H4 (cell line): ENCODE measurements at regions not wholly inside any gene's neighbourhood (a gene's known extent, or its start where the extent isn't known, plus 50 kb on each side); places are given as distances from the start of the nearest gene placed in this dataset.
"Not testable (repeated sequence)": the region's sequence is repeated elsewhere in the genome, so short reads cannot be mapped to it uniquely, and the experiment has no call there.

Experiments used
- DNase-seq: peaks from one replicate; pipeline ENCODE4 v3.0.0-alpha.2; 2015; ENCODE audit warnings: low spot score

- no peak for DNase-seq
Measured at GRCh38 chr12:28689398-28690175, 459.5 kb upstream of the FAR2 start.

GRCh38 chr12:28693565-28694219, 455.4 kb upstream of the FAR2 start:
- DNase-seq, result no peak

GRCh38 chr12:28698553-28698952, 450.5 kb upstream of the FAR2 start:
- no peak for DNase-seq

GRCh38 chr12:28699029-28699428, 450.0 kb upstream of the FAR2 start:
- no peak for DNase-seq

- DNase-seq, result no peak
Measured at GRCh38 chr12:28700161-28700560, 448.9 kb upstream of the FAR2 start.

GRCh38 chr12:28704477-28705169, 444.5 kb upstream of the FAR2 start:
- no peak for DNase-seq

GRCh38 chr12:28708918-28709371, 440.1 kb upstream of the FAR2 start:
- DNase-seq, result no peak

- DNase-seq, result no peak
Measured at GRCh38 chr12:28709986-28710685, 438.9 kb upstream of the FAR2 start.

- DNase-seq, result no peak
Measured at GRCh38 chr12:28710882-28711281, 438.2 kb upstream of the FAR2 start.

- no peak for DNase-seq
Measured at GRCh38 chr12:28711421-28711820, 437.7 kb upstream of the FAR2 start.

GRCh38 chr12:28742791-28743190, 406.3 kb upstream of the FAR2 start:
- DNase-seq, result no peak

GRCh38 chr12:28746734-28747325, 402.2 kb upstream of the FAR2 start:
- no peak for DNase-seq

GRCh38 chr12:28750946-28751685, 398.0 kb upstream of the FAR2 start:
- no peak for DNase-seq

GRCh38 chr12:28755027-28755426, 394.1 kb upstream of the FAR2 start:
- DNase-seq, result no peak

- DNase-seq, result peak; percentile 4
Measured at GRCh38 chr12:28759333-28759732, 389.7 kb upstream of the FAR2 start.

GRCh38 chr12:28760040-28760903, 388.8 kb upstream of the FAR2 start:
- not testable (repeated sequence) for DNase-seq

GRCh38 chr12:28761897-28762296, 387.2 kb upstream of the FAR2 start:
- DNase-seq, result not testable (repeated sequence)

- no peak for DNase-seq
Measured at GRCh38 chr12:28766398-28766797, 382.7 kb upstream of the FAR2 start.

- no peak for DNase-seq
Measured at GRCh38 chr12:28767836-28768348, 381.2 kb upstream of the FAR2 start.

- DNase-seq, result no peak
Measured at GRCh38 chr12:28770322-28770721, 378.8 kb upstream of the FAR2 start.
